ENCODE measurements at regions not wholly inside any gene's neighbourhood (a gene's known extent, or its start where the extent isn't known, plus 50 kb on each side); places are given as distances from the start of the nearest gene placed in this dataset.

DNA sequence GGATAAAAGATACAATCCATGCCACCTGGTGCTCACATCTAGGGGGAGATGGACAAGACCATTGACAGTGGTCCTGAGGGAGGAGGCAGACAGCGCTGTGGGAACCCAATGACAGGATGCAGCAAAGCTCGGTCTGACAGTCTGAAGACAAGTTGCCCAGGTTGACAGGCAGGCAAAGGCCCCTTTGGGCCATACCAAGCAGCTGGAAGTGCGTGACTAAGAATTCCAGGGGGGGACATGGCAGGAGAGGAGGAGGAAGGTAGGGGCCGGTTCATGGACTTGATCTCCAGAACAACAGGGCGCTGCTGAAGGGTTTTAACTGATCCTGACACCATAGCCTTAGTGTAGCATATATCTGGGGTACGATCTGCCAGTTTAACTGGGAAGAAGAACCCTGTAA lies 83.4 kb downstream of the RPLP1 start:
- TF ChIP-seq, protein P1, sequence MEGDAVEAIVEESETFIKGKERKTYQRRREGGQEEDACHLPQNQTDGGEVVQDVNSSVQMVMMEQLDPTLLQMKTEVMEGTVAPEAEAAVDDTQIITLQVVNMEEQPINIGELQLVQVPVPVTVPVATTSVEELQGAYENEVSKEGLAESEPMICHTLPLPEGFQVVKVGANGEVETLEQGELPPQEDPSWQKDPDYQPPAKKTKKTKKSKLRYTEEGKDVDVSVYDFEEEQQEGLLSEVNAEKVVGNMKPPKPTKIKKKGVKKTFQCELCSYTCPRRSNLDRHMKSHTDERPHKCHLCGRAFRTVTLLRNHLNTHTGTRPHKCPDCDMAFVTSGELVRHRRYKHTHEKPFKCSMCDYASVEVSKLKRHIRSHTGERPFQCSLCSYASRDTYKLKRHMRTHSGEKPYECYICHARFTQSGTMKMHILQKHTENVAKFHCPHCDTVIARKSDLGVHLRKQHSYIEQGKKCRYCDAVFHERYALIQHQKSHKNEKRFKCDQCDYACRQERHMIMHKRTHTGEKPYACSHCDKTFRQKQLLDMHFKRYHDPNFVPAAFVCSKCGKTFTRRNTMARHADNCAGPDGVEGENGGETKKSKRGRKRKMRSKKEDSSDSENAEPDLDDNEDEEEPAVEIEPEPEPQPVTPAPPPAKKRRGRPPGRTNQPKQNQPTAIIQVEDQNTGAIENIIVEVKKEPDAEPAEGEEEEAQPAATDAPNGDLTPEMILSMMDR (IDR thresholded peaks at IDR 0.05; ENCODE audit: low read depth, low read length) = no peak
- Histone ChIP-seq H3K27ac (ENCODE audit: low read depth, low read length) (no peak overlapping the region), H3K4me3 (ENCODE audit: low read depth, low read length) (no peak overlapping the region), H3K27me3 (ENCODE audit: control insufficient read depth, insufficient read depth, low read length) (peaks cover 30% of the 10 kb centered on the region), H3K9me3 (ENCODE audit: control insufficient read depth, insufficient read depth, low read length) (no peaks in the 10 kb centered on the region; the same call in 1 of the 2 replicates)
- CTCF ChIA-PET = no interaction called here
- POLR2A ChIA-PET = no interaction called here
- no peak for DNase-seq (ENCODE audit: low read depth, low spot score)

DNA sequence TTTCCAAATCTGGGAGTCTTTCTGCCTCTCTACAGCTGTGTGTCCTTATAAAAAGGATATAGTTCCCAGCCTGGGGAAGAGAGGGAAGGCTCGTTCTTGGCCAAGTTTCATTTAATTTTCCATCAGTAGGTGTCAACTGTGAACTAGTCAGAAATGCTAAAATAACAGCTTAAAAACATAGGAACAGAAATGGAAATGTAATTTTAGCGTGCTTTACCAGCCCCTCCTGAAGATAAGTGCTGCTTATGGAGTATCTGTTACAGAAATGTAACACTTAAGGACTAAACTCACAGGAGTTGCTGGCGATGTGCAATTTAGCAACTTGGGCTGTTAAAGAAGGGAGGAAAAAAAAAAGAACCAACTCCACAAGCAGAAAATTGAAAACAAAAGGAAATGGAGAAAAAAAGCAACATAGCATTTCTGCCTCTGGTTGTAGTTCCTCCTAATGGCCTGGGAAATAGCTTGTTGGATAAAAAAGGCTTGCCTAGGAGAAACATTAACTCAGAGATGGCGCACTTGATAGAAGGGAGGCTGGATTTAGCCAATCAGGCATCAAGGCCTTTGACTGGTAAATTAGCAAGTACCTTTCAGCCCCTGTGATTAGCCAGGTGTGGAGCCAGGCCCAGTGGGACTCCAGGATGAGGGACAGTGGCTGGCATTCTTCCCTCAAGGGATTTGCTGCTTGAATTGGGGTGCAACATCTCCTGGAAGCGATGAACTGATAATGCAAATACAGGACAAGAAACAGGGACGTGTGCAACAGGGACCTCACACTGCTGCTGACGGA lies 84.3 kb downstream of the RPLP1 start:
- TF ChIP-seq, protein P1 (IDR thresholded peaks at IDR 0.05; ENCODE audit: low read depth, low read length) = no peak
- H3K4me3 ChIP-seq (ENCODE audit: low read depth, low read length) = no peak overlapping the region

DNA sequence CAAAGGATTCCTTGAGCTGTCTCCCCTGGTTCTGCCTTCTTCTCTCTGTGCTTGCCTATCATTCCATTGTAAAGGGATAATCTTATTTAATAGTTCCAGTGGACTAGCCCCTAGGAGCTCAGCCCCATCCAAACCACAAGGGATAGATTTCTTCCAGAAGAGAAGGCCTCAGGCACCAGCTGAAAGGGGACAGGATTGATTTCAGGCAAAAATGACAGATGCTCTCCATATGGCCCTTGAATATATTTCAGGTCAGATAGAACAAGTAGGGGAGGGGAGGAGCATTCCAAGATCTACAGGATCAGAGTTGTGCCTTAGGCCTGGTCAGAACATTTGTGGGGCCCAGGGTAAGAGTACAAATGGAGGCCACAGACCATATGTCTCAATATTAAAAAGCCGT lies 85.3 kb downstream of the RPLP1 start:
- POLR2A ChIA-PET = no interaction called here
- TF ChIP-seq, protein P1 (IDR thresholded peaks at IDR 0.05; ENCODE audit: low read depth, low read length) = no peak
- Histone ChIP-seq H3K9me3 (ENCODE audit: control insufficient read depth, insufficient read depth, low read length) (no peaks in the 10 kb centered on the region; the same call in 1 of the 2 replicates), H3K4me3 (ENCODE audit: low read depth, low read length) (no peak overlapping the region), H3K27ac (ENCODE audit: low read depth, low read length) (no peak overlapping the region), H3K27me3 (ENCODE audit: control insufficient read depth, insufficient read depth, low read length) (peaks cover 22% of the 10 kb centered on the region)
- CTCF ChIA-PET = no interaction called here
- no peak for DNase-seq (ENCODE audit: low read depth, low spot score)

More for the DNA sequence above, 84.3 kb downstream of the RPLP1 start:
- peaks cover 27% of the 10 kb centered on the region for H3K27me3 ChIP-seq (ENCODE audit: control insufficient read depth, insufficient read depth, low read length)
- no peaks in the 10 kb centered on the region; the same call in 1 of the 2 replicates for H3K9me3 ChIP-seq (ENCODE audit: control insufficient read depth, insufficient read depth, low read length)
- no peak overlapping the region for H3K27ac ChIP-seq (ENCODE audit: low read depth, low read length)
- CTCF ChIA-PET = interaction anchor here (0.7 kb wide), 1 partner anchor 87 kb away, joined by 4 read pairs; no protein-coding TSS in a partner anchor
- POLR2A ChIA-PET = no interaction called here
- DNase-seq (ENCODE audit: low read depth, low spot score) = no peak

DNA sequence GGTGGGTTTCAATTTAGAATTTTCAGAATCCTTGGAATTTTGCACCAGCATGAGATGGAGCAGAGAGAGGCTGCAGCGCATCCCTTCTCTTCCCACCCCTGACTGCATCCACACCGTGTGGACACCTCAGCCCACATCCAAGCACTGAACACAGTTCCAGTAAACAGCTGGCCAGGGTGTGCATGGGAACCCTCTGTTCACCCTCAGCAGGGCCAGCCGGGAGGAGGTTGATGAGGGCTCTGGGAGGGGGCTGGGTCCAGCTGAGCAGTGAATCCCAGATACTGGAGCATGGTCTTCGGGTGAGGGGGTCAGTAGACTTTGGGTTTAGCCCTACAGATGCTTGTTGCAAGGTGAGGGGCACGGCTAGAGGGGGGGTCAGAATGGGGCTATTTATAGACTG lies 85.8 kb downstream of the RPLP1 start:
- POLR2A ChIA-PET = no interaction called here
- Histone ChIP-seq H3K9me3 (ENCODE audit: control insufficient read depth, insufficient read depth, low read length) (no peaks in the 10 kb centered on the region; the same call in 1 of the 2 replicates), H3K27me3 (ENCODE audit: control insufficient read depth, insufficient read depth, low read length) (peaks cover 22% of the 10 kb centered on the region), H3K27ac (ENCODE audit: low read depth, low read length) (no peak overlapping the region), H3K4me3 (ENCODE audit: low read depth, low read length) (no peak overlapping the region)
- TF ChIP-seq, protein P1 (IDR thresholded peaks at IDR 0.05; ENCODE audit: low read depth, low read length) = no peak
- CTCF ChIA-PET = no interaction called here
- DNase-seq (ENCODE audit: low read depth, low spot score) = no peak

DNA sequence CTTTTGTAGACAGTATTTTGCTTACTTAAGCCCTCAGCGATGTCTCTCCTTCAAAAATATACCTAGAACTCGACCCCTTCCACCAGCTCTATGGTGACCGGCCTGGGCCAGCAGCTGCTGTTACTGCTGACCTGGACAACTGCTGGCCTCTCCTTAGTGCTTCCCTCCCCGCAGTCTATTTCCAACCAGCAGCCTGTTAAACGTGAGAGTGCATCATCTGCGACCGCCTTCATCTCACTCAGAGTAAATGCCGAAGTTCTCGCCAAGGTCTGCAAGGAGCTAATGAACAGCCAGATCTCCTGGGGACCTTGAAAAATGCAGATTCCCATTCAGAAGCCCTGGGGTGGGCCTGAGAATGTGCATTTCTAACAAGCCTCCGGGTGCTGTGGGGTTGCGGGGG lies 86.7 kb downstream of the RPLP1 start:
- ChIA-PET POLR2A (interaction anchor here (0.7 kb wide), 1 partner anchor 17 kb away, joined by 5 read pairs; no protein-coding TSS in a partner anchor), CTCF (no interaction called here)
- DNase-seq (ENCODE audit: low read depth, low spot score) = no peak
- Histone ChIP-seq H3K4me3 (ENCODE audit: low read depth, low read length) (no peak overlapping the region), H3K9me3 (ENCODE audit: control insufficient read depth, insufficient read depth, low read length) (no peaks in the 10 kb centered on the region; the same call in 1 of the 2 replicates), H3K27ac (ENCODE audit: low read depth, low read length) (no peak overlapping the region), H3K27me3 (ENCODE audit: control insufficient read depth, insufficient read depth, low read length) (peaks cover 25% of the 10 kb centered on the region)
- TF ChIP-seq, protein P1 (IDR thresholded peaks at IDR 0.05; ENCODE audit: low read depth, low read length) = no peak

All from AG04450 (cell line).